ENCODE measurements at regions not wholly inside any gene's neighbourhood (a gene's known extent, or its start where the extent isn't known, plus 50 kb on each side); places are given as distances from the start of the nearest gene placed in this dataset.
"Not testable (repeated sequence)": the region's sequence is repeated elsewhere in the genome, so short reads cannot be mapped to it uniquely, and the experiment has no call there.

- FAIRE-seq, result no peak
These were observed 430.6 kb downstream of the RPS24 start for GRCh38 chr10:78464118-78464855.

GRCh38 chr10:78464856-78465267 is 431.2 kb downstream of the RPS24 start:
- FAIRE-seq, result no peak

- FAIRE-seq, result no peak
These were observed 431.8 kb downstream of the RPS24 start for GRCh38 chr10:78465431-78465830.

- no peak for FAIRE-seq
These were observed 433.9 kb downstream of the RPS24 start for GRCh38 chr10:78467496-78468106.

GRCh38 chr10:78468731-78469130 is 435.1 kb downstream of the RPS24 start:
- not testable (repeated sequence) for FAIRE-seq

GRCh38 chr10:78470267-78471103 is 436.8 kb downstream of the RPS24 start:
- no peak for FAIRE-seq

GRCh38 chr10:78471326-78471722 is 437.7 kb downstream of the RPS24 start:
- FAIRE-seq, result no peak

- FAIRE-seq, result no peak
These were observed 438.3 kb downstream of the RPS24 start for GRCh38 chr10:78471723-78472550.

- no peak for FAIRE-seq
These were observed 438.9 kb downstream of the RPS24 start for GRCh38 chr10:78472551-78472890.

GRCh38 chr10:78473006-78473405 is 439.3 kb downstream of the RPS24 start:
- no peak for FAIRE-seq

- no peak for FAIRE-seq
These were observed 441.1 kb downstream of the RPS24 start for GRCh38 chr10:78474743-78475142.

GRCh38 chr10:78475437-78475836 is 441.8 kb downstream of the RPS24 start:
- FAIRE-seq, result no peak

- no peak for FAIRE-seq
These were observed 442.5 kb downstream of the RPS24 start for GRCh38 chr10:78476156-78476555.

- FAIRE-seq, result no peak
These were observed 443.2 kb downstream of the RPS24 start for GRCh38 chr10:78476844-78477243.

GRCh38 chr10:78478919-78479318 is 445.3 kb downstream of the RPS24 start:
- no peak for FAIRE-seq

- no peak for FAIRE-seq
These were observed 445.8 kb downstream of the RPS24 start for GRCh38 chr10:78479467-78479866.

- FAIRE-seq, result no peak
These were observed 448.2 kb downstream of the RPS24 start for GRCh38 chr10:78481842-78482241.

- no peak for FAIRE-seq
These were observed 450.0 kb downstream of the RPS24 start for GRCh38 chr10:78483641-78484040.

- FAIRE-seq, result no peak
These were observed 455.4 kb downstream of the RPS24 start for GRCh38 chr10:78489034-78489433.

GRCh38 chr10:78491812-78492211 is 458.1 kb downstream of the RPS24 start:
- FAIRE-seq, result no peak

- no peak for FAIRE-seq
These were observed 458.8 kb downstream of the RPS24 start for GRCh38 chr10:78492424-78492823.

- FAIRE-seq, result no peak
These were observed 460.5 kb downstream of the RPS24 start for GRCh38 chr10:78494179-78494578.
